NCI-H1092 treated with DMSO at 0.1 percent for 48 hours (cell line): ENCODE measurements at regions not wholly inside any gene's neighbourhood (a gene's known extent, or its start where the extent isn't known, plus 50 kb on each side); places are given as distances from the start of the nearest gene placed in this dataset.
"Not testable (repeated sequence)": the region's sequence is repeated elsewhere in the genome, so short reads cannot be mapped to it uniquely, and the experiment has no call there.

Experiments used
- DNase-seq: peaks from one replicate; lab custom pipeline; 2025; lab: John Stamatoyannopoulos, UW

DNA sequence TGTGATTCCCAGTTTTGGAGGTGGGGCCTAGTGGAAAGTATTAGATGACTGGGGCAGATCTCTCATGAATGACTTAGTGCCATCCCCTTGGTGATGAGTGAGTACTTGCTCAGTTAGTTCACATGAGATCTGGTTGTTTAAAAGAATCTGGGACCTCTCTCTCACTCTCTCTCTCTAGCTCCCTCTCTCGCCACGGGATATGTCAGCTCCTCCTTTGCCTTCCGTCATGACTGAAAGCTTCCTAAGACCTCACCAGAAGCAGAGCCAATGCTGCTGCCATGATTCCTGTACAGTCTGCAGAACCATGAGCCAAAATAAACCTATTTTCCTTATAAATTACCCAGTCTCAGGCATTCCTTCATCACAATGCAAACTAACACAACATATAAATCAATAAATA, 176.7 kb downstream of the PRELID2 start:
- DNase-seq = no peak

DNA sequence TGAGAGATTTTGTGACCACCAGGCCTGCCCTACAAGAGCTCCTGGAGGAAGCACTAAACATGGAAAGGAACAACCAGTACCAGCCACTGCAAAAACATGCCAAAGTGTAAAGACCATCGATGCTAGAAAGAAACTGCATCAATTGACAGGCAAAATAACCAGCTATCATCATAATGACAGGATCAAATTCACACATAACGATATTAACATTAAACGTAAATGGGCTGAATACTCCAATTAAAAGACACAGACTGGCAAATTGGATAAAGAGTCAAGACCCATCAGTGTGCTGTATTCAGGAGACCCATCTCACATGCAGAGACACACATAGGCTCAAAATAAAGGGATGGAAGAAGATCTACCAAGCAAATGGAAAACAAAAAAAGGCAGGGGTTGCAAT, 182.4 kb downstream of the PRELID2 start:
- not testable (repeated sequence) for DNase-seq

DNA sequence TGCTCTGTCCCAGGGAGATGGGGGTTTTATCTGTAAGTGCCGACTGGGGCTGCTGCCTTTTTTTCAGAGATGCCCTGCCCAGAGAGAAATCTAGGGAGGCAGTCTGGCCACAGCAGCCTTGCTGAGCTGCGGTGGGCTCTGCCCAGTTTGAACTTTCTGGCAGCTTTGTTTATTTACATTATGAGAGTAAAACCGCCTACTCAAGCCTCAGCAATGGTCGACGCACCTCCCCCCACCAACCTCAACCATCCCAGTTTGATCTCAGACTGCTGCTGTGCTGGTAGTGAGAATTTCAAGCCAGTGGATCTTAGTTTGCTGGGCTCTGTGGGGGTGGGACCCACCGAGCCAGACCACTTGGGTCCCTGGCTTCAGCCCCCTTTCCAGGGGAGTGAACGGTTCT, 188.0 kb downstream of the PRELID2 start:
- not testable (repeated sequence) for DNase-seq

DNA sequence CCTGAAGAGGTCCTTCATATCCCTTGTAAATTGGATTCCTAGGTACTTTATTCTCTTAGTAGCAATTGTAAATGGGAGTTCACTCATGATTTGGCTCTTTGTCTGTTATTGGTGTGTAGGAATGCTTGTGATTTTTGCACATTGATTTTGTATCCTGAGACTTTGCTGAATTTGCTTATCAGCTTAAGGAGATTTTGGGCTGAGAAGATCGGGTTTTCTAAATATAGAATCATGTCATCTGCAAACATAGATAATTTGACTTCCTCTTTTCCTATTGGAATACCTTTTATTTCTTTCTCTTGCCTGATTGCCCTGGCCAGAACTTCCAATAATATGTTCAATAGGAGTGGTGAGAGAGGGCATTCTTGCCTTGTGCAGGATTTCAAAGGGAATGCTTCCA, 191.9 kb downstream of the PRELID2 start:
- DNase-seq = not testable (repeated sequence)

DNA sequence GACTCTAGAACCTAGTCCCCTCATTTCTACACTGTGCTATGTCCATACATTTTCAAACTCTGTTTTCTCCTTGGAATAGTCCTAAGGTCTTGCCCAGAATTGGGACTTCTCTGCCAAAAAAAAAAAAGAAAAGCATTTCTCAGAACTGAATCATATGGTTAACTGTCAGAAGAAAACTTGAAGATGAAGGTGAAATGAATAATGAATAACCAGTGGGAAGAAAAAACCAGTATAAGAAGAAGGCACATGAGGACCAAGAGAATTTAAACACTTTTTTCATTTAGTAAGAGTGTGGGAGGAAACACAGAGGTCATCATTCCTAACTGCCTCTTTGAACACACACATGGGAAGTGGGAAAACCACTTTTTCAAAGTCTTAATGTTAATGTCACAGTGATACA, 197.7 kb downstream of the PRELID2 start:
- no peak for DNase-seq

DNA sequence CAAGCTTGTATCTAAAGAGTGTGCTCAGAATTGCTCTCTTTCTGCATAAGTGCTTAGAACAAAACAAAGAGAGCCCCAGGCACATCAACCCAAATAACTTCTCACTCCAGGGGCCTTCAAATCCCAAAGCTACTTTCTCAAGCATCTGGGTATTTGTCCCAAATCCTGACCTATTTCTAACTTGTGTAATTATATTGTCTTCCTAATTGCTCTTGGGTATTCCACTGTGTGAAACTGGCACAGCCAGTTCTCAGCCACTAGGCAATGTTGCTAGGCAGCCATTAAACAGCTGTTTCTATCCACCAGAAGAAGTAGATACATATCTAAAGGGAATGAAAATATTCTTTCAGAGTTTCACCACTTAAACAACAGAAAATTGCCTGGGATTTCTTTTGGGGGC, 198.8 kb downstream of the PRELID2 start:
- DNase-seq = no peak

DNA sequence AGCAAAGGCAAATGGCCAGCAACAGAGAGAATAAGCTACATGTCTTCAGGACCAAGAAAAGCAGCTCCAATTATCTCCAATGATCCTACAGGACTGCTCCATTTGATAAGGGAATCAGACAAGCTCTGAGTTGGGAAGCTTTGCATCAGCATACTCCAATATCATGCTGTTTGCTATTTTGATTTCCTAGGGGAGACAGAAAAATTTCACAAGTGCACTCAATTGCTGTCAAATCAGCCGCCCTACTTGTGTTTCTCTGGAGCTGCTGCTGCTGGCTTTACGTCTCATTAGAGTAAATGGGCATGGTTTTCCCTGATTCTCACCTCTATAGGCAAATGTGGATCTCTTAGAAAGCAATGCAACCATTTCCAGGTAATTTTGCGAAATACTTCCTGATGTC, 201.7 kb downstream of the PRELID2 start:
- DNase-seq = no peak

DNA sequence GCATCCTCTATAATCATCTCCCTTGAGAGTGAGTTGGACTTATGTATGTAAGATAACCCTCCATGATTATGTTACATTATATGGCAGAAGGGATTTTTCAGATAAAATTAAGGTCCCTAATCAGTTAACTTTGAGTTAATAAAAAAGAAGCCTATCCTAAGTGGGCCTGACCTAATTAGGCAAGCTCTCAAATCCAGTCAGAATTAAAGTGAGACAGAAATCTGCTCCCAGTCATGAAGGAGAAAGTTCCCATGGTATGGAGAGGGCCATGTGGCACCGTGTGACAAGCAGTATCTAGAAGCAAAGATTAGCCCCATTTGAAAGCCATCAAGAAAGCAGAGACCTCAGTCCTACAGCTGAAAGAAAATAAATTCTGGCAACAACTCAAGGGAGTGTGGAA, 202.4 kb downstream of the PRELID2 start:
- DNase-seq = no peak

DNA sequence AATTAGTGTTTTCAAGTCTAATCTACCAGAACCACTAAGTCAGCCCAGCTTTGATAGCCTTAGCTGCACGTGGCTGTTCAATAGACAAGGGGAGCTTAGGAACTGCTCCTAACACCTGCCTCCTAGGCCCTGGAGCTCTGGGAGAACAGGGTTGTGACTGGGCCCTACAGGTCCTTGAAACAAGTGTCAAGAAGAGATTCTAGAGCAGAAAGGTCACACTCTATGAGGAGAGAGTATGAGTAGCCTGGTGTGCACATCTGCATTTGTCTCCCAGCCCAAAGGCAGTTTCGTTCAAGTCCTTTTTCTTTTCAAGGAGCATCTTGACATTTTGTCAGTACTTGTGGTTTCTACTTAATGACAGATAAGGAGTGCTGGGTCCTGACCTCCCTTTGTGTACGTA, 206.1 kb downstream of the PRELID2 start:
- no peak for DNase-seq

DNA sequence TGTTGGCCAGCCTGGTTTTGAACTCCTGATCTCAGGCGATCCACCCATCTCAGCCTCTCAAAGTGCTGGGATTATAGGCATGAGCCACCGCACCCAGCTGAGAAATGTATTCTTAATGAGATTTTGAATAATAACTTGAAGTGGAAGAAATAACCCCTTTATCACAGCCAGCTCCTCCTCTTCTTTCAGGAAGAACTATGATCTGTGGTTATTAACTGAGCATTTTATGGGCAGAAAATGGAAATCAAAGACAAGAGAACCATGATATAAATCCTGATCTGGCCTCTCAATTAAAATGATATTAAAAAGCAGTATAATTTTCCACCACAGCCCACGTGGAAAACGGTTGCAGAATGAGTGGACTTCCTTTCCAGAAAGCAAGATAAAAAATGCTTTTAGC, 206.6 kb downstream of the PRELID2 start:
- DNase-seq = no peak

DNA sequence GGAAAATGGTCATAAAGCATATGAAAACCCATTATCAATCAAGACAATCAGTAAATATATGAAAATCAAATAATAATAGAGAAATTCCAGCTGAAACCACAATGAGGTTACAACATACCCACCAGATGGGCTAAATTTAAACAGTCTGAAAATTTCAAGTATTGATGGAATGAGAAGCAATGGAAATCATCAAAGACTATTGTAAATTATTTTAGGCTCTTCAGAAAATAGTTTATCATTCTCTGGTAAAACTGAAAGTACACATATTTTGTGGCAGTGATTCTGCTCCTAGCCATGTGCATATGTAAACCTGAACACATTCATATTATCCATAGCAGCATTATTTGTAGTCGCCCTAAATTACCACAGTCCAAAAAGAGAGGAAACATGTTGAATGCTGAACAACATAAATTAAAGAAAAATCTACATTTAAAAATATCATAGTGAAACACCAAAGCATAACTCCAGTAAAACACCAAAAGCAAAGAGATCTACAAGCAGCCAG, 215.3 kb downstream of the PRELID2 start:
- no peak for DNase-seq

DNA sequence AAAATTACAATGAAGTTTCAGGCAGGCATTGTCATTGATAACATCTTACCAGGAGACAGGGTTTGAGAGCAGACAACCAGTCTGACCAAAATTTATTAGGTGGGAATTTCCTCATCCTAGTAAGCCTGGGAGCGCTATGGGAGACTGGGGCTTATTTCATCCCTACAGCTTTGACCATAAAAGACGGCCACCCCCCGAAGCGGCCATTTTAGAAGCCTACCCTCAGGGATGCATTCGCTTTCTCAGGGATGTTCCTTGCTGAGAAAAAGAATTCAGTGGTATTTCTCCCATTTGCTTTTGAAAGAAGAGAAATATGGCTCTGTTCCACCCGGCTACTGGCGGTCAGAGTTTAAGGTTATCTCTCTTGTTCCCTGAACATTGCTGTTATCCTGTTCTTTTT, 218.4 kb downstream of the PRELID2 start:
- not testable (repeated sequence) for DNase-seq

DNA sequence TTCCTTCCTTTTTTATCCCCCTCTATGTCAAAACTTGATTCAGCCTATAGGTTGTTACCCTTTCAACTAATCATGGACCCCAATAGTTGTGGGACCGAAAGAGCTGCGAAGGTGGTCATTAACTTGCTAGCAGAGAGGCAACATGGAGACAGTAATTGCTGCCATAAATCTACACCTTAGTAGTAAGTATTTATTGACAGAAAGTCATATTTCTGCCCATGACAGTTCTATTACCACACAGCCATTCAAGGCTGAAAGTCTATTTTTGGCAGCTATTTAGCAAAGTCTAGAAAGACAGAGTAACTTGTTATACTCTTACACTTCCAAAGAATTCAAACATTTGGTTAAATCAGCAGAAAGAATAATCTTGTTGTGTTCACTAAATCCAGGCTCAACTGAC, 236.2 kb downstream of the PRELID2 start:
- no peak for DNase-seq

DNA sequence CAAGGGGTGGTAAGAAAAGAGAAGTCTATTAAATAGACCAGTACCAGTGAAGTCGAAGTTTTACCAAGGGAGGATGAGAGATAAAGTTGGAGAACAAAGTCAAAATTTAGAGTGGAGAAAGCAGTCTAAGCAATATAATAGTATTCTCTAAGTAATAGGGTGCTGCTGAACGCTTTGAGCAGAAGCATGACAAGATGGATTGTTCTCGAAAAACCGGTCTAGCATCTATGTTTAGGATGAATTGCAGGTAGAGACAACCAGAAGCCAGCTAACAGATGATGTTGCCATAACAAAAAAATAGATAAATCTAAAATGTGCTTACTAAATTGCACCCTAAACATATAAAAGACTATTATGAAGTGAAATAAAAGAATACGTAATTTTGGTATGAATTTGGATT, 237.0 kb downstream of the PRELID2 start:
- DNase-seq = no peak

DNA sequence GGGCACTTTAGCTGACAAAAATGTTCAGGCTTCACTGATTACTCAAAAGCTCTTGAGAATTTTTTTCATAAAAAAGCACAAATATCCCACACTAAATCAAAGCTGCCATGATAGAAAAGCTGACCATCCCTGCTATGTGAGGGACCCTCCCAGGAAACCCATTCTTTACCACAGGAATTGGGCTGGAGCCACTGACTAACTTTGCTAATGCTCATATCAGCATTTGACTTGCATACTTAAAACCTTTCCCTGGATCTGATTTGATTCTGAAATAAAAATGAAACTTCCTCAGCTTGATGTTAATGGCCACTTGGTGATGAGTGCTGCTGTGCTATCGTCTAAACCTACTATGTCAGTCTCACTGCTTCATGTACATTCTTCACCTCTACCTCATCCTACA, 243.6 kb downstream of the PRELID2 start:
- no peak for DNase-seq

DNA sequence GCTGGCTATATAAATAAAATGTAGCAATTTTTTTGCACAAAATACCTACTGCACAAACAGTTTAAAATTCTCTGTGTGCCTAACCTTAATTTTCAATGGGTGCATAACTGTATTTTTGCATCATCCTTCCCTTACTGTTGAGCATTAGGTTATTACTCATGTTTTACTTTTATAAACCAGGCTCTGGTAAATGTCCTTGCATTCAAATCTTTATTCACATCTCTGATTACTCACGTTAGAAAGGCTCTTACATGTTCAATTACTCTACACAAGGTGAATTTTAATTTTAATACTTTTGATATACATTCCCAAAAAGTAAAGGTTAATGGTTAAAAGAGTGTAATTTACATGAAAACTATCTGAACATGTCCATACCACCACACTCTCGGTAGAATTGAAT, 246.1 kb downstream of the PRELID2 start:
- DNase-seq = no peak

DNA sequence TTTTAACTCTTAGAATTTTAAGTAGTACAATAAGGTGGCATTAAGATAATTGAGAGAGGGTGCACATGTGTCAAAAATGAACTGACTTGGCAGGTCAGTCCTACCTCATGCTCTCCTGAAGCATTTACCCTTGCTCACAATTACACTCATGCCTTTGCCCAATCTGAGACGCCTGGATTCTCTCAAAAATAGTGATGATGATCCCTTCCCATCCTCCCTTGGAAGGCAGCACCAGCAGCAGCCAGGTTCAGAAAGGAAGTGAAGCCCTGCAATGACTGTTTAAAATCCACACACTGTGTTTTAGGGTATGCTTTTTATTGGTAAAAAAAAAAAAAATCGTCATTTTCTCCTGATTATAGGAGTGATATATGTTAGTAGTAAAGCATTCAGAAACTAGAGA, 246.6 kb downstream of the PRELID2 start:
- no peak for DNase-seq

DNA sequence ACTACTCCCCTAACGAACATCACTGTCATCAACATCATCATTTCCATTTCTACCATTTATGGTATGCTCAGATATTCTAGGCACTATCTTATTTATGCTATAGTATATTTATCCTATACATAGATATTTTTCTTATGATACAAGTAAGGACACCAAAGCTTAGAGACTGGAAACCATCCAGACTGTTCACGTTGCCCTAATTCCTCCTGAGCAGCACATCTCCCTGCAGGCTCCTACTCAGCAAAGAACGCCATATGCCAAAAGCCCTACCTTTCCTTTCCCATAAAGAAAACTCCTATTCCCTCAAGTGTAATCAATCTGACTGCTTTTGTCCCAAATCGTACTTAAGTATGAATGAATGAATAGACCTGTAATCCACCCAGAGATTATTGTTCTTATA, 247.0 kb downstream of the PRELID2 start:
- no peak for DNase-seq

DNA sequence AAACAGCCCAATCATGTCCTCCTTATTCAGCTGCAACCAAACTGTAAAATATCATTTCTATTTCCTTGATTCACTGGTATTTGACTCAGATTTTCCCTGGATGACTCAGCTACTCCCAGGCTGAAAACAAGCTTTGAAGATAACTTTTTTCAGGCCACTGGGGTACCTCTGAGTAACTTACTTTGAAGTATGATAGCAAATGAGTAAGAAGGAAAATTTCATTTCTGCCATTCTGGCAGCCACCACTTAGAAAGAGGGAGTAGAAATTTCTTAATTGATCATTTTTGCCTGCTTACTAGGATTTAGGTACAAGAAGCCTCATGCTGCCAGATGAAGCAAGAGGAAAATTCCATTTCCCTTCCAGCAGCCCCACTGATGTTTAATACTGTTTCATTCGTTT, 247.4 kb downstream of the PRELID2 start:
- no peak for DNase-seq

DNA sequence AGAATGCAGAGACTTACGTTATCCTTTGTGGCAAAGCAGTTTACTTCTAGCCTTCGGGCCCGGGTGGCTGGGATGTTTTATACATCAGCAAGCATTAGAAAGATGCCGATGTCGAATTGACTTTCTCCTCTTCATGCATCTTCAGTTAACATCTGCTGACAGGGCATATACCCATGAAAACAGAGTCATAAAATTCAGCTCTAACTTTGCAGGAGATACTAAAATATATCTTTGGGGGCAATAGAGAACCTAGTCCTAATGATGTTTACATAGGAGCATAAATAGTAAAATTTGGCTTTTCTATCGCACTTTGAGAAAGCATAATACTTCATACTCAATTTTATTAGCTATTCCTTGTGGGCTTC, 247.9 kb downstream of the PRELID2 start:
- no peak for DNase-seq

DNA sequence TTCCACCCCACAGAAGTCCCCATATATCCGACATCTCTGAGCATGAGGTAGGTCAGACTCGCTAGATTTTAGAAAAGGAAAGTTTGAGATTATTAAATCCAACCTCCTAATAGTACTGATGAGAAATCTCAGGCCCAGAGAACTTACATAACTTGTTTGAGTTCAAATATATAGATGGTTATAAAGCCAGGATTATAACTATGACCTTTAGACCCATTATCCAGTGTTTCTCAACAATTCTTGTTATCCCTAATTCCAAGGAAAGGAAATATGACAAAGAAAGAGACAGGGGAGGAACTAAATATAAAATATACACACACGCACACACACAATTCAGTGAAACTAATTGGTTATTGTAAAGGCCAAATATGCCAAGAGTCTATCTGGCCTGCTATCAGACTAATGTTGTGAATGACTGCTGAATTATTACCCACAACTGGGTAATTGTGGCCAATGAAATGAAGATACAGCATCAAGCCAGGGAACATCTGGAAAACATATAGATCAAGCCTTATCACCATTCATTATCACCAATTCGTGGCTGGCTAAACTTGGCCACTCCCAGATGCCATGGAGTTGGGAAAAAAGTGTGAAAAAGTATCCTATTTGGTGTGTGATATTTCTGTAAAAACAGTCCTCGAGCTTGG, 248.4 kb downstream of the PRELID2 start:
- DNase-seq = no peak

DNA sequence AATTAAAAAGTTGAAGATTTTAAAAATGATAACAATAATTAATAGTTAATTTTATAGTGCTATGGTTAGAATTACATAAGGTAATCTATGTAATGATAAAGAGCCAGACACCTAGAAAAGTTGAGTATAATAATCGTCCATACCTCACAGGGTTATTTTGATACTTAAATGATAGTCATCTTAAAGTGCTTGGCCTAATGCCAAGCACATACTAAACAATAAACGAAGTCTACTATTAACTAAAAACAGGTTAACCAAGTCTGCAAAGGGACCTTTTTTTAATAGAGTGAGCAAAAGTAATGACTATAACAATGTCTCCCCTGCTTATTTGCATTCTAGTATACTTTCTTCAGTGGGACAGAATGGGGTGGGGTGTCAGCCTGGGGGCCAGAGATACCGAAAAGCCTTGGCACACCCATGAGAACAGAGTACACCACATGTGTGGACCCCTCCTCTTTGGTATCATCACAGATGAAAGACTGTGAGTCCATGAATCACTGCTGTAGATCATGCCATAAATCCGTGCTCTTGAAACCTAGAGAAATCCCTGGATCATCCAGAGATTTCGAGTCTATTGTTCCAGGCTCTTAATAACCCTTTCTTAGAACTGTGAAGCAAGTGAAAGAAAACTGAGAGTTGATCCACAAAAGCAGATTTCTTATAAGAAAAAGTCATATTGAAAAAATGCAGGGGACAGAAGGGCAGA, 249.5 kb downstream of the PRELID2 start:
- DNase-seq = no peak

DNA sequence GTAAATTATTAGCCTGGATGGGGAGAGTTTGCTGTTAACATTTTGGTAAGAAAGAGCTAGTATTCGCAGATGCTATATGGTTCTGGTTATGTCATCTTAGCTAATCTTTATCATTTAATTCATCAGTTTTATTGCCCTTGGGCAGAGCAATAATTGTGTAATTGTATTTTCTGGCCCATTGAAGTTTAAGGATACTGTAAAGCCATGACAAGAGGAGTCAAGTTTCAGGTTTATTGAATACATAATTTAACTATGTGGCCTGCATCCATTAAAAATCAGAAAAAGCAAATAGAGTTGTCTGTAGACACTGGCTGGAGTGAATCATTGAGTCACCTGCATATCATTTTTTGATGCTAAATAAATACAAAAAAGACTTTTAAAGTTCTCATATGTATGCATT, 255.8 kb downstream of the PRELID2 start:
- no peak for DNase-seq
